ENCODE measurements at regions not wholly inside any gene's neighbourhood (a gene's known extent, or its start where the extent isn't known, plus 50 kb on each side); places are given as distances from the start of the nearest gene placed in this dataset.
"Not testable (repeated sequence)": the region's sequence is repeated elsewhere in the genome, so short reads cannot be mapped to it uniquely, and the experiment has no call there.

GRCh38 chr1:148308832-148309458 is 156.9 kb upstream of the NBPF11 start:
- no peaks in the 10 kb centered on the region for H3K9me3 ChIP-seq
- no peak overlapping the region for H3K27ac ChIP-seq
- no peak for DNase-seq (ENCODE audit: low spot score)
- peaks cover 12% of the 10 kb centered on the region for H3K27me3 ChIP-seq (replicated peaks; ENCODE audit: insufficient read depth)
- no peaks in the 10 kb centered on the region for H3K36me3 ChIP-seq
- no peaks in the 10 kb centered on the region for H3K4me1 ChIP-seq (replicated peaks)
- 27% methylated on average over 14 of the region's 14 CpGs for WGBS
- TF ChIP-seq POLR2A (IDR thresholded peaks at IDR 0.05): no peak
- TF ChIP-seq POLR2AphosphoS5 (IDR thresholded peaks at IDR 0.05): no peak
- no peak for TF ChIP-seq CTCF (IDR thresholded peaks at IDR 0.05)
- no peak overlapping the region for H3K4me3 ChIP-seq
- intact Hi-C loops (cut with DNase I): no loop called here

GRCh38 chr1:148307583-148308185 is 155.6 kb upstream of the NBPF11 start:
- intact Hi-C loops (cut with DNase I): no loop called here
- TF ChIP-seq POLR2A (IDR thresholded peaks at IDR 0.05) (no peak), CTCF (IDR thresholded peaks at IDR 0.05) (no peak), POLR2AphosphoS5 (IDR thresholded peaks at IDR 0.05) (no peak)
- 71% methylated on average over 12 of the region's 12 CpGs for WGBS
- no peaks in the 10 kb centered on the region for H3K36me3 ChIP-seq
- no peak overlapping the region for H3K4me3 ChIP-seq
- H3K27ac ChIP-seq: no peak overlapping the region
- peaks cover 12% of the 10 kb centered on the region for H3K27me3 ChIP-seq (replicated peaks; ENCODE audit: insufficient read depth)
- H3K4me1 ChIP-seq (replicated peaks): no peaks in the 10 kb centered on the region
- no peak for DNase-seq (ENCODE audit: low spot score)
- H3K9me3 ChIP-seq: no peaks in the 10 kb centered on the region

GRCh38 chr1:148304935-148305334 is 152.9 kb upstream of the NBPF11 start:
- not testable (repeated sequence) for H3K27me3 ChIP-seq (replicated peaks; ENCODE audit: insufficient read depth)
- WGBS: 85% methylated on average over 4 of the region's 4 CpGs

GRCh38 chr1:148302586-148303364 is 150.7 kb upstream of the NBPF11 start:
- H3K4me1 ChIP-seq (replicated peaks); DNase-seq (ENCODE audit: low spot score); intact Hi-C loops (cut with DNase I); H3K27me3 ChIP-seq (replicated peaks; ENCODE audit: insufficient read depth); H3K9me3 ChIP-seq; H3K36me3 ChIP-seq; H3K27ac ChIP-seq; H3K4me3 ChIP-seq: not testable (repeated sequence)
- 2% methylated on average over 11 of the region's 52 CpGs for WGBS

More at GRCh38 chr1:148304935-148305334, 152.9 kb upstream of the NBPF11 start:
- H3K27ac ChIP-seq; H3K4me1 ChIP-seq (replicated peaks); H3K4me3 ChIP-seq; H3K36me3 ChIP-seq; H3K9me3 ChIP-seq; DNase-seq (ENCODE audit: low spot score); intact Hi-C loops (cut with DNase I): not testable (repeated sequence)

- DNase-seq (ENCODE audit: low spot score); H3K4me1 ChIP-seq (replicated peaks); H3K9me3 ChIP-seq; H3K27ac ChIP-seq; H3K27me3 ChIP-seq (replicated peaks; ENCODE audit: insufficient read depth); intact Hi-C loops (cut with DNase I); H3K36me3 ChIP-seq; H3K4me3 ChIP-seq: not testable (repeated sequence)
- 73% methylated on average over 2 of the region's 2 CpGs for whole genome bisulfite sequencing
Observed at GRCh38 chr1:148297852-148298251, 145.8 kb upstream of the NBPF11 start.

GRCh38 chr1:148296511-148296910 is 144.4 kb upstream of the NBPF11 start:
- intact Hi-C loops (cut with DNase I): no loop called here
- 90% methylated on average over 3 of the region's 3 CpGs for WGBS

More at GRCh38 chr1:148296511-148296910, 144.4 kb upstream of the NBPF11 start:
- no peak for DNase-seq (ENCODE audit: low spot score)
- Histone ChIP-seq H3K4me1 (replicated peaks) (no peaks in the 10 kb centered on the region), H3K27me3 (replicated peaks; ENCODE audit: insufficient read depth) (no peaks in the 10 kb centered on the region), H3K36me3 (no peaks in the 10 kb centered on the region), H3K4me3 (no peak overlapping the region), H3K9me3 (no peaks in the 10 kb centered on the region), H3K27ac (no peak overlapping the region)
- TF ChIP-seq POLR2AphosphoS5 (IDR thresholded peaks at IDR 0.05): no peak
- TF ChIP-seq CTCF (IDR thresholded peaks at IDR 0.05): no peak
- TF ChIP-seq POLR2A (IDR thresholded peaks at IDR 0.05): no peak

Data from prostate gland (tissue), 2 donors.